Ramos (cell line): ENCODE measurements at regions not wholly inside any gene's neighbourhood (a gene's known extent, or its start where the extent isn't known, plus 50 kb on each side); places are given as distances from the start of the nearest gene placed in this dataset.
"Not testable (repeated sequence)": the region's sequence is repeated elsewhere in the genome, so short reads cannot be mapped to it uniquely, and the experiment has no call there.

ENCODE experiments used
- in situ Hi-C: fragments of 300-500 bp; cut with MboI; formaldehyde crosslinking; loops from one replicate; pipeline ENCODE4 v1.14.3; 2022; ENCODE audit warnings: low sequenced_read_pairs; ENCODE audit not compliant: unreplicated experiment

- in situ Hi-C loops, result no loop called here
Observed at GRCh38 chr7:113199841-113200240, 81.5 kb upstream of the SMIM30 start.

- in situ Hi-C loops, result no loop called here
Observed at GRCh38 chr7:113199136-113199535, 80.8 kb upstream of the SMIM30 start.

- in situ Hi-C loops, result no loop called here
Observed at GRCh38 chr7:113198226-113198625, 79.9 kb upstream of the SMIM30 start.

- in situ Hi-C loops, result no loop called here
Observed at GRCh38 chr7:113197274-113197673, 78.9 kb upstream of the SMIM30 start.

GRCh38 chr7:113188396-113188795, 70.0 kb upstream of the SMIM30 start:
- in situ Hi-C loops, result no loop called here

GRCh38 chr7:113179313-113179712, 61.0 kb upstream of the SMIM30 start:
- in situ Hi-C loops, result no loop called here

- in situ Hi-C loops, result no loop called here
Observed at GRCh38 chr7:113176836-113177235, 58.5 kb upstream of the SMIM30 start.

- in situ Hi-C loops, result not testable (repeated sequence)
Observed at GRCh38 chr7:113176180-113176579, 57.8 kb upstream of the SMIM30 start.

- in situ Hi-C loops, result no loop called here
Observed at GRCh38 chr7:113175525-113176104, 57.3 kb upstream of the SMIM30 start.

- in situ Hi-C loops, result no loop called here
Observed at GRCh38 chr7:113172726-113173125, 54.4 kb upstream of the SMIM30 start.

GRCh38 chr7:113170591-113170990, 52.2 kb upstream of the SMIM30 start:
- in situ Hi-C loops, result no loop called here
